ENCODE measurements at regions not wholly inside any gene's neighbourhood (a gene's known extent, or its start where the extent isn't known, plus 50 kb on each side); places are given as distances from the start of the nearest gene placed in this dataset.

DNA sequence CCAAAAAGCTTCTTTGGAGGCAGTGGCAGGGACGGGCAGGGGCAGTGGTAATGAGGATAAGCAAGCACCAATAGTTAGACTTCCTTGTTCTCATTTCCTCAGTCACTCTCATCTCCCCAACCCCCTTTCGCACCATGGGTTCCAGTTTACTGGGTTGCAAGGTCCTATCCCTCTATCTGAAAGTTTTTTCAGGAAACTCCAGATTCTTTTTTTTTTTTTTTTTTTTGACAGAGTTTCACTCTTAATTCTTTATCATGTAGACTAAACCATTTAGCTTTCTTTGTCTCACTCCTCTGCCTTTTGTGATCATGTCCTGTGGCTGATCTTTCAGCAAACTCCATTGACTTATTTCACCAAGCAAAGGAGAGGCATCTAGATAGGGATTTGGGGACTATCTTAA lies 51.4 kb upstream of the GMDS start:
- no peak overlapping the region for H3K4me2 ChIP-seq (ENCODE audit: low read depth, low read length)
- no peak overlapping the region for H3K27ac ChIP-seq (ENCODE audit: extremely low read length, insufficient read depth, low read length)
- no peaks in the 10 kb centered on the region for H4K20me1 ChIP-seq (ENCODE audit: insufficient read depth, low read length)
- ChIA-PET POLR2A (no interaction called here), CTCF (ENCODE audit: low intra/inter-chr PET ratio, low total read pairs) (no interaction called here)
- no peaks in the 10 kb centered on the region for H3K4me1 ChIP-seq (ENCODE audit: insufficient read depth, low read length)
- in situ Hi-C loops (cut with HindIII; ENCODE audit: extremely low pct_ligation_motif_present, low pct_unique_long_range_greater_than_20kb) = no loop called here
- no peaks in the 10 kb centered on the region for H3K27me3 ChIP-seq (ENCODE audit: control insufficient read depth in 1 of 2, insufficient read depth in 2 of 2, low read length in 2 of 2)
- DNase-seq (ENCODE audit: low spot score) (no peak), ATAC-seq (no peak), FAIRE-seq (no peak)
- no peak overlapping the region for H2AFZ ChIP-seq (ENCODE audit: low read length)
- H3K36me3 ChIP-seq (replicated peaks in 1 of 2; ENCODE audit: control insufficient read depth in 1 of 2, insufficient read depth in 2 of 2, low read length in 2 of 2) = no peaks in the 10 kb centered on the region
- peaks cover 33% of the 10 kb centered on the region for H3K9me3 ChIP-seq (ENCODE audit: low read length)
- WGBS (ENCODE audit: low lambda C conversion rate) = 98% methylated on average over 2 of the region's 2 CpGs
- no TSS peak for BruUV-seq (replicated peaks)
- H3K9ac ChIP-seq (ENCODE audit: insufficient read depth, low read depth, low read length) = no peak overlapping the region
- H3K4me3 ChIP-seq (replicated peaks in 1 of 3; ENCODE audit: insufficient read depth in 1 of 3, low read depth in 2 of 3, low read length in 3 of 3) = no peak overlapping the region
- intact Hi-C loops (cut with micrococcal nuclease; ENCODE audit: unreplicated experiment) = no loop called here
- TF ChIP-seq, protein P1, sequence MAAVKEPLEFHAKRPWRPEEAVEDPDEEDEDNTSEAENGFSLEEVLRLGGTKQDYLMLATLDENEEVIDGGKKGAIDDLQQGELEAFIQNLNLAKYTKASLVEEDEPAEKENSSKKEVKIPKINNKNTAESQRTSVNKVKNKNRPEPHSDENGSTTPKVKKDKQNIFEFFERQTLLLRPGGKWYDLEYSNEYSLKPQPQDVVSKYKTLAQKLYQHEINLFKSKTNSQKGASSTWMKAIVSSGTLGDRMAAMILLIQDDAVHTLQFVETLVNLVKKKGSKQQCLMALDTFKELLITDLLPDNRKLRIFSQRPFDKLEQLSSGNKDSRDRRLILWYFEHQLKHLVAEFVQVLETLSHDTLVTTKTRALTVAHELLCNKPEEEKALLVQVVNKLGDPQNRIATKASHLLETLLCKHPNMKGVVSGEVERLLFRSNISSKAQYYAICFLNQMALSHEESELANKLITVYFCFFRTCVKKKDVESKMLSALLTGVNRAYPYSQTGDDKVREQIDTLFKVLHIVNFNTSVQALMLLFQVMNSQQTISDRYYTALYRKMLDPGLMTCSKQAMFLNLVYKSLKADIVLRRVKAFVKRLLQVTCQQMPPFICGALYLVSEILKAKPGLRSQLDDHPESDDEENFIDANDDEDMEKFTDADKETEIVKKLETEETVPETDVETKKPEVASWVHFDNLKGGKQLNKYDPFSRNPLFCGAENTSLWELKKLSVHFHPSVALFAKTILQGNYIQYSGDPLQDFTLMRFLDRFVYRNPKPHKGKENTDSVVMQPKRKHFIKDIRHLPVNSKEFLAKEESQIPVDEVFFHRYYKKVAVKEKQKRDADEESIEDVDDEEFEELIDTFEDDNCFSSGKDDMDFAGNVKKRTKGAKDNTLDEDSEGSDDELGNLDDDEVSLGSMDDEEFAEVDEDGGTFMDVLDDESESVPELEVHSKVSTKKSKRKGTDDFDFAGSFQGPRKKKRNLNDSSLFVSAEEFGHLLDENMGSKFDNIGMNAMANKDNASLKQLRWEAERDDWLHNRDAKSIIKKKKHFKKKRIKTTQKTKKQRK (IDR thresholded peaks at IDR 0.05; ENCODE audit: low read length) = no peak
- TF ChIP-seq DR1 (CRISPR knock-in tag; IDR thresholded peaks at IDR 0.05) = no peak
- TF ChIP-seq ZFX (CRISPR knock-in tag; IDR thresholded peaks at IDR 0.05; ENCODE audit: low read depth) = no peak
- no peak for TF ChIP-seq FOXP1 (IDR thresholded peaks at IDR 0.05)
- TF ChIP-seq FOXP1 (CRISPR knock-in tag; IDR thresholded peaks at IDR 0.05) = no peak
- no peak for TF ChIP-seq ZBTB7B (CRISPR knock-in tag; IDR thresholded peaks at IDR 0.05)
- no peak for TF ChIP-seq HMGXB3 (CRISPR knock-in tag; IDR thresholded peaks at IDR 0.05; ENCODE audit: borderline replicate concordance)
- no peak for TF ChIP-seq ZNF207 (IDR thresholded peaks at IDR 0.05; ENCODE audit: borderline replicate concordance)
- TF ChIP-seq THAP11 (CRISPR knock-in tag; IDR thresholded peaks at IDR 0.05) = no peak
- TF ChIP-seq ZNF674 (CRISPR knock-in tag; IDR thresholded peaks at IDR 0.05; ENCODE audit: low read depth) = no peak
- TF ChIP-seq EP300 (IDR thresholded peaks at IDR 0.05; ENCODE audit: low read depth in 2 of 2, low read length in 2 of 2) = no peak
- no peak for TF ChIP-seq EP300 (CRISPR knock-in tag; IDR thresholded peaks at IDR 0.05; ENCODE audit: borderline replicate concordance)
- no peak for TF ChIP-seq ZNF563 (CRISPR knock-in tag; IDR thresholded peaks at IDR 0.05)
- no peak for TF ChIP-seq GZF1 (CRISPR knock-in tag; IDR thresholded peaks at IDR 0.05)
- no peak for TF ChIP-seq ZNF564 (CRISPR knock-in tag; IDR thresholded peaks at IDR 0.05)
- TF ChIP-seq SSRP1 (CRISPR knock-in tag; IDR thresholded peaks at IDR 0.05) = no peak
- no peak for TF ChIP-seq GABPB1 (CRISPR knock-in tag; IDR thresholded peaks at IDR 0.05)
- no peak for TF ChIP-seq ZNF776 (CRISPR knock-in tag; IDR thresholded peaks at IDR 0.05)
- H3K79me2 ChIP-seq (ENCODE audit: insufficient read depth, low read length) = no peaks in the 10 kb centered on the region
